DMS53 (cell line): ENCODE measurements at regions not wholly inside any gene's neighbourhood (a gene's known extent, or its start where the extent isn't known, plus 50 kb on each side); places are given as distances from the start of the nearest gene placed in this dataset.
"Not testable (repeated sequence)": the region's sequence is repeated elsewhere in the genome, so short reads cannot be mapped to it uniquely, and the experiment has no call there.

Source experiments
- DNase-seq: peaks from one replicate; lab custom pipeline; 2025; lab: John Stamatoyannopoulos, UW

- not testable (repeated sequence) for DNase-seq
Measured at GRCh38 chr6:104676679-104677078, 183.0 kb downstream of the HACE1 start.

DNA sequence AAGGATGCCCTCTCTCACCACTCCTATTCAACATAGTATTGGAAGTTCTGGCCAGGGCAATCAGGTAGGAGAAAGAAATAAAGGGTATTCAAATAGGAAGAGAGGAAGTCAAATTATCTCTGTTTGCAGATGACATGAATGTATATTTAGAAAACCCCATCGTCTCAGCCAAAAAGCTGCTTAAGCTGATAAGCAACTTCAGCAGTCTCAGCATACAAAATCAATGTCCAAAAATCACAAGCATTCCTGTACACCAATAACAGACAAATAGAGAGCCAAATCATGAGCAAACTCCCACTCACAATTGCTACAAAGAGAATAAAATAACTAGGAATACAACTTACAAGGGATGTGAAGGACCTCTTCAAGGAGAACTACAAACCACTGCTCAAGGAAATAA, 184.6 kb downstream of the HACE1 start:
- not testable (repeated sequence) for DNase-seq

- DNase-seq = not testable (repeated sequence)
Measured at GRCh38 chr6:104673078-104673477, 186.6 kb downstream of the HACE1 start.

DNA sequence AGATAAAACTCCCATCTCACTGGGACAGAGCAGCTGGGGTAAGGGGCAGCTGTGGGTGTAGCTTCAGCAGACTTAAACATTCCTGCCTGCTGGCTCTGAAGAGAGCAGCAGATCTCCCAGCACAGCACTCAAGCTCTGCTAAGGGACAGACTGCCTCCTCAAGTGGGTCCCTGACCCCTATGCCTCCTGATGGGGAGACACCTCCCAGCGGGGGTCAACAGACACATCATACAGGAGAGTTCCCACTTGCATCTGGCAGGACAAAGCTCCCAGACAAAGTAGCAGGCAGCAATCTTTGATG, 188.2 kb downstream of the HACE1 start:
- DNase-seq = not testable (repeated sequence)

GRCh38 chr6:104670834-104671590, 188.7 kb downstream of the HACE1 start:
- not testable (repeated sequence) for DNase-seq

- DNase-seq = no peak
Measured at GRCh38 chr6:104669483-104669882, 190.2 kb downstream of the HACE1 start.

DNA sequence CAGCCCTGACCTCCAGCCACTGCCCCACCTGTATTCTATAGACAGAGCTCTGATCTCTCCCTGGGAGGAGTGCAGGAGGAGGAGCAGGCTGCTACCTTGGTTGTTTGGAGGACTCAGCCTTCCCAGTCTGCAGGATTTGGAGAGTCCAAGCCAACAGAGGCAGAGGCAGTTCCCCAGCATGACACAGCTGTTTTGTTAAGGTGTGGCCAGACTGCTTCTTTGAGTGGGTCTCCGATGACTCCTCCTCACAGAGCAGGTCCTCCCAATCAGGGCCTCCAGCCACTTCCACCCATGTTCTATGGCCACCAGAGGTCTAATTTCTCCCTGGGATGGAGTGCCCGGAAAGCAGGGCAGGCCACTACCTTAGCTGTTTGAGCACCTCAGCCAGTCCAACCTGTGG, 203.5 kb downstream of the HACE1 start:
- DNase-seq = peak; percentile 10

DNA sequence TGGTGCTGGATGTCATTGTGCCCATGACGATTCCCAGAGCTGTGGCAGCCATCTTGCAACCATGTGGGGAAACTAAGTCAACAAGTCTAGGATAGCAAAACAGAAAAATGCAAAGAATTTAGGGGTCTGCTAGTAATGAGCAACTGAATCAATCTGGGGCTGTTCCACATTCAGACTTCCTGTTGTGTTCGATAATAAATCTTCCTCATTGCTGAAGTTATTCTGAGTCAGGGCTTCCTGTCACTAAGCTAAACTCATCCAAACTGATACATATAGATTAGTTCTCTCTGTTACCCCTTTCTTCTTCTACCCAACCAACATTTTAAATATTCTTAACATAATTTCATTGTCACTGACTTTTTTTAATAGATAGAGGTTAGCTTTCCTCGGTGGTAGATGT, 205.9 kb downstream of the HACE1 start:
- DNase-seq = no peak

- DNase-seq = no peak
Measured at GRCh38 chr6:104648347-104648746, 211.4 kb downstream of the HACE1 start.

GRCh38 chr6:104644848-104645247, 214.9 kb downstream of the HACE1 start:
- no peak for DNase-seq

GRCh38 chr6:104642871-104643270, 216.8 kb downstream of the HACE1 start:
- no peak for DNase-seq

- DNase-seq = no peak
Measured at GRCh38 chr6:104640761-104641160, 219.0 kb downstream of the HACE1 start.

DNA sequence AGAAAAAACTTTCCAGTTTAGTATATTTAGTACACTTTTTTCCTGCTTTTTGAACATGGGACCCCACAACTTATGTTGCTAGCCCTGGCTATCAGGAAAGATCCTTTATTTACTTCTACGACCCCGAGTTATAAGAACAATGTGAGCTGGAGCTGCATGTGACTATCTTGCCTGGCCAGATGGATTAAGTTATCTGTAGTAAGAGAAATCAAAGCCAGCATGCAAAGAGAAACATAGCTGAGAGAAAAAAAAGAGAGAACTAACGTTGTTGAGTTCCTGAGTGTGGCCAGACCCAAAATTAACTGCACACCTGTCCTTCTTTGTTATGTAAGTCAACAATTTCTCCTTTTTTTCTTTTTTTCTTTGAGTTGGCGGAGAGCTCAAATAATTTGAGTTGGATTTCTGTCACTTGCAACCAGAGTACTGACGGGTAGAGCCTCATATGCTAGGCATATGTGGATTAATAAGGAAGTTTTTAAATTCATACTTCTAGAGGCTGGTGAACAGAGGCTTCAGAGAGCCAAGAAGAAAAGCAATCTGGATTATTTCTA, 219.5 kb downstream of the HACE1 start:
- no peak for DNase-seq

DNA sequence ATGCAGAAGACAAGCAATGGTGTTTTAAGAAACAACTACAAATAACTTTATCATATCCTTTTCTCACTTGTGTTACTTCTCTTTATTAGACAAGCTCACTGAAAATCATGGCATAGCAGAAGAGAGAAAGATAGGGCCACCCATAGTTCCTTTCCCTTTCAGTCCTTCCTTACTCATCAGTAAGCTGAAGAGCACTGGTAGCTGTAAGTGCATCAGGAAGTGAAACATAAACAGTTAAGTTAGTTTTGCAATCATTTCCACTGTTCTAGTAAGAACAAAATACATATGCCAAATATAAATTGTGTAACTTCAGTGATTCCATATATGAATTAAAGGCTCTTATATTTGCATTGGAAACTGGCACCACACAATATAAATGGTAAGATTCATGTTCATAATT, 220.1 kb downstream of the HACE1 start:
- DNase-seq = no peak

GRCh38 chr6:104638841-104639290, 220.9 kb downstream of the HACE1 start:
- DNase-seq = no peak

DNA sequence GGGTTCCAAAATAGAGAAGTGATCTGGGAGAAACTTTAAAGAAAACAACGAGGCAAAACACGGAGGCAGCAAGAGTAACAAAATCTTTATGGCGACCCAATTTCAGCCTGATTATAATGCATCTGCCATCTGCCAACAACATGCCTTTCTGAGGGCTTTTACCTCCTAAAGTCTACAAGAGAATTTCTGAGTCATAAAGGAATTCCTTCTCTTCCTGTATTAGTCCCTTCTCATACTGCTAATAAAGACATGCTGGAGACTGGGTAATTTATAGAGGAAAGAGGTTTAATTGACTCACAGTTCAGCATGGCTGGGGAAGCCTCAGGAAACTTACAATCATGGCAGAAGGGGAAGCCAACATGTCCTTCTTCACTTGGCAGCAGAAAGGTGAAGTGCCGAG, 226.6 kb downstream of the HACE1 start:
- DNase-seq = no peak

DNA sequence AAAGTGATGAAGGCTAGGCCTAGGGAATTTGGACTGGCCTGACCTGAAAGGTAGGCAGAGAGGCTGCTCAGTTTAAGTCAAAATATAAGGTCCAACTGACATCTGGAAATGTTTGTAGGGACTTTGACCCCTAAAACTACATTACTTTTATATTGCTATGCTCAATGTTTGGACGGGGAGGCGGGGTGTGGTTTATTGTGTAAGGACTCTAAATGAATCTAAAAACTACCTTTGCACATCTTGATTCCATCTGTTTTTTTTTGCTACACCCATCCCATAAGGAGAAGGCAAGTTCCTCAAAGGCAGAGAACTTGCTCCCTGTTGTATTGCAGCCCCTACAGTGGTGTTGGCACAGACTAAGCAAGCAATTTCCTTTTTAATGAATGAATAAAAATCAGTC, 227.1 kb downstream of the HACE1 start:
- no peak for DNase-seq

DNA sequence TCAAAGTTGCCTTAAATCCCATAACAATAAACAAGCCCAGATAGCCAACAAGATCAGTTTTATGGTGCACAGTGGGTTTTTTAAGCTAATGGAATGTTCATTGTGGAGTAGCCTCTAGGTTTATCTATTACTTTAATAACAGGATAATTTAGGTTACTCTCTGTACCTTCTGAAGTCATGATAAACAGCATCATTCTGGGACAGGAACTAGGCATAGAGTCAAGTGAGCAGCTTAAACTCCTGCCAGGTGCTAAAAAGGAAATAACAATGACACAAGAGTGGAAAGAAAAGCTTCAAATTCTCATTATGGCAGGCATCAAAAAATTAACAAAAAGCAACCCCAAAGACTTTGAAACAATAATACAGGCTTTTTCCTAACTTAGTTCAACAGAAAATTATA, 228.8 kb downstream of the HACE1 start:
- no peak for DNase-seq

GRCh38 chr6:104630522-104630921, 229.2 kb downstream of the HACE1 start:
- no peak for DNase-seq

DNA sequence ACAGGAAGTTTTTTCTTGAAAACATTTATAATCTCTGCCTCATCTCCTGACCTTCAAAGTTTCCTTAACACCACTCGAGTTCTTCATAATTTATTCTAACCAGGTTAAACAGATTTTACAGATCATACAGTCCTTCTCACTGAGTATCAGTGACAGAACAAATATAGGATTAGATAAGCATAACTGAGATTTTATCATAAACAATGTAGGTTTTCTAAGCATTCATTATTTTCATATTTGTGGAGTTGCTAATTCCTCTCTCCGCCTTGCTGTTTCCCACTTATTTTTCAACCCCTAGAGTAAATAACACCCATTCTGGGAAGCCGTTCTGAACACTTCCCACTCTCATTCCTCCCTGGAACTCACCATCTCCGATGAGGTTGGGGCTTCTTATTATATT, 229.9 kb downstream of the HACE1 start:
- no peak for DNase-seq

- DNase-seq = no peak
Measured at GRCh38 chr6:104625536-104625935, 234.2 kb downstream of the HACE1 start.

DNA sequence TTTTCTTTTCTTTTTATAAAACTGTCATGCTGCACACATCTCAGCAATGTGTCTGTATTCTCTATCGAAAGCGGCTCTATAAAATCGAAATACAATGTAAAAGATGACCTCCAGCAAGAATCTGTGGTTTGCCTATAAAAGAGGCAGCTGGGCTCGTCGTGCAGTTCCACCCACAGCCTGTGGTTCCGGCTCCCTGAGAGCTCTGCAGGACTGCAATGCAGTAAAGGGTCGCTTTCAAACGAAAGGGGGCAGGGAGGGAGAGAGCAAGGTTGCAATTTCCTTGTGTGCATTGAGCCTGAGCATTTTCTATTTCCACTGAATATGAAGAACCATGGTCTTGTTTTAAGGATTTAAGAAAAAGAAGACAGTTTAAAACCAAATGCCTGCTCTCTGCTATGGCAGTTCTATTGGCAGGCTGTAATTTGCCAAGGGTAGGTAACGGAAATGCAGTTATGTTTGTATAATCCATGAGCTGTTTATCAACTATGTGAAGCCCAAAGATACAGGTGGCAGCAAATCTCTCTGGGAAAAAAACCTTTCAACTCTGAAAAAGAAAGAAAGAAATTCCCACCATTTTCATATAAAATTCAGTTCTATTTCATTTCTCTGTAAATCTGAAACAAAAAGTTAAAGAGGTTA, 236.5 kb downstream of the HACE1 start:
- DNase-seq = peak; percentile 12

DNA sequence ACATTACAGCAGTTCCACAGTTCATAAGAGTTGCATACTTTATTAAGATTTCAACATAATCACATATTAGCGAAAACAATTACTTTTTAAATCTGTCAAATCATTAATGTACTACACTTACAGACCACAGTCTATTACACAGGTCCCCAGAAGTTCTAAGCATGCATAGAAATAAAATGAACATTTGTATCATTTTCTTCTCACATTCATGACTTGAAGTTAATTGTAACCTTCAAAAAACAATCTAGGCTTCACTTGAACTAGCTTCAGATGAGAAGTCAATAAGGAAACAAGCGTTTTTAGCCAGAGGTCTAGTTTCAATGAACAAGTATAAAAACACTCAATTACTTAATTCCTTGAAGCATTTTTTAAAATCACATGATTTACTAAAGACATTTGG, 238.3 kb downstream of the HACE1 start:
- DNase-seq = no peak

- DNase-seq = no peak
Measured at GRCh38 chr6:104617591-104617990, 242.1 kb downstream of the HACE1 start.
